ENCODE measurements at regions not wholly inside any gene's neighbourhood (a gene's known extent, or its start where the extent isn't known, plus 50 kb on each side); places are given as distances from the start of the nearest gene placed in this dataset.

GRCh38 chr5:62829604-62829986 lies 251.0 kb downstream of the LRRC70 start:
- Histone ChIP-seq H3K27me3 (ENCODE audit: control insufficient read depth in 2 of 2, insufficient read depth in 2 of 2, low read length in 2 of 2) (no peaks in the 10 kb centered on the region), H2AFZ (ENCODE audit: insufficient read depth, low read depth, low read length, poor library complexity, severe bottlenecking) (no peak overlapping the region), H3K79me2 (ENCODE audit: insufficient read depth, low read length) (no peaks in the 10 kb centered on the region), H3K9ac (ENCODE audit: insufficient read depth, low read length, poor library complexity, severe bottlenecking) (no peak overlapping the region), H3K4me1 (ENCODE audit: control insufficient read depth in 1 of 2, insufficient read depth in 2 of 2, low read length in 2 of 2) (no peaks in the 10 kb centered on the region), H3K9me3 (replicated peaks in 1 of 2; ENCODE audit: control insufficient read depth in 1 of 2, insufficient read depth in 1 of 2, low read length in 2 of 2) (peaks cover 0 to 8% of the 10 kb centered on the region in 2 donors), H3K36me3 (replicated peaks in 1 of 2; ENCODE audit: control insufficient read depth in 1 of 2, insufficient read depth in 2 of 2, low read length in 2 of 2) (no peaks in the 10 kb centered on the region), H4K20me1 (ENCODE audit: insufficient read depth, low read length) (no peaks in the 10 kb centered on the region), H3K4me3 (replicated peaks in 1 of 3; ENCODE audit: low read depth in 2 of 3, low read length in 3 of 3) (no peak overlapping the region), H3K27ac (ENCODE audit: low read depth in 1 of 2, low read length in 2 of 2) (no peak overlapping the region), H3K4me2 (replicated peaks; ENCODE audit: extremely low read depth, low read length, poor library complexity, severe bottlenecking) (no peak overlapping the region)
- no peak overlapping the region for H3K27ac Mint-ChIP-seq
- intact Hi-C loops (cut with micrococcal nuclease) = no loop called here
- no peak for TF ChIP-seq CTCF (IDR thresholded peaks at IDR 0.05)
- H3K4me3 Mint-ChIP-seq = no peak overlapping the region
- 69% methylated on average over 1 of the region's 2 CpGs for WGBS (ENCODE audit: insufficient coverage)
- peaks cover 2 to 20% (median 10%) of the 10 kb centered on the region in 7 donors for H3K9me3 Mint-ChIP-seq
- H3K36me3 Mint-ChIP-seq = no peaks in the 10 kb centered on the region
- no peaks in the 10 kb centered on the region for H3K4me1 Mint-ChIP-seq
- no peak for DNase-seq
- peaks cover 0 to 2% (median 0%) of the 10 kb centered on the region in 3 donors for H3K27me3 Mint-ChIP-seq (ENCODE audit: low read depth in 3 of 3)

GRCh38 chr5:62828742-62829603 lies 250.4 kb downstream of the LRRC70 start:
- Mint-ChIP-seq H3K9me3 (peaks cover 2 to 20% (median 10%) of the 10 kb centered on the region in 7 donors), H3K36me3 (no peaks in the 10 kb centered on the region), H3K27me3 (ENCODE audit: low read depth in 3 of 3) (peaks cover 0 to 2% (median 0%) of the 10 kb centered on the region in 3 donors), H3K27ac (no peak overlapping the region), H3K4me1 (no peaks in the 10 kb centered on the region), H3K4me3 (no peak overlapping the region)
- H3K4me2 ChIP-seq (replicated peaks; ENCODE audit: extremely low read depth, low read length, poor library complexity, severe bottlenecking) = no peak overlapping the region
- H3K27ac ChIP-seq (ENCODE audit: low read depth in 1 of 2, low read length in 2 of 2) = no peak overlapping the region
- peaks cover 0 to 8% of the 10 kb centered on the region in 2 donors for H3K9me3 ChIP-seq (replicated peaks in 1 of 2; ENCODE audit: control insufficient read depth in 1 of 2, insufficient read depth in 1 of 2, low read length in 2 of 2)
- no peak overlapping the region for H2AFZ ChIP-seq (ENCODE audit: insufficient read depth, low read depth, low read length, poor library complexity, severe bottlenecking)
- no peak for DNase-seq
- no peaks in the 10 kb centered on the region for H3K27me3 ChIP-seq (ENCODE audit: control insufficient read depth in 2 of 2, insufficient read depth in 2 of 2, low read length in 2 of 2)
- no peaks in the 10 kb centered on the region for H4K20me1 ChIP-seq (ENCODE audit: insufficient read depth, low read length)
- no peak overlapping the region for H3K4me3 ChIP-seq (replicated peaks in 1 of 3; ENCODE audit: low read depth in 2 of 3, low read length in 3 of 3)
- no peak overlapping the region for H3K9ac ChIP-seq (ENCODE audit: insufficient read depth, low read length, poor library complexity, severe bottlenecking)
- H3K36me3 ChIP-seq (replicated peaks in 1 of 2; ENCODE audit: control insufficient read depth in 1 of 2, insufficient read depth in 2 of 2, low read length in 2 of 2) = no peaks in the 10 kb centered on the region
- WGBS (ENCODE audit: insufficient coverage) = 62% methylated on average over 3 of the region's 5 CpGs
- no peaks in the 10 kb centered on the region for H3K79me2 ChIP-seq (ENCODE audit: insufficient read depth, low read length)
- TF ChIP-seq CTCF (IDR thresholded peaks at IDR 0.05) = no peak
- intact Hi-C loops (cut with micrococcal nuclease) = no loop called here
- no peaks in the 10 kb centered on the region for H3K4me1 ChIP-seq (ENCODE audit: control insufficient read depth in 1 of 2, insufficient read depth in 2 of 2, low read length in 2 of 2)

Data from CD14-positive monocyte (primary cell).